Ishikawa (cell line): ENCODE measurements at regions not wholly inside any gene's neighbourhood (a gene's known extent, or its start where the extent isn't known, plus 50 kb on each side); places are given as distances from the start of the nearest gene placed in this dataset.

Experiments
- CEBPB ChIP-seq: IDR thresholded peaks from 2 replicates; pipeline ENCODE4 v1.6.1; 2012
- CREB1 ChIP-seq: IDR thresholded peaks from 2 replicates; pipeline ENCODE4 v1.6.1; 2012; ENCODE audit warnings: low read depth
- EP300 ChIP-seq: IDR thresholded peaks from 2 replicates; pipeline ENCODE4 v1.6.1; 2012; ENCODE audit warnings: borderline replicate concordance
- FOXM1 ChIP-seq: IDR thresholded peaks from 2 replicates; pipeline ENCODE4 v1.6.1; 2012; ENCODE audit warnings: low read depth, borderline replicate concordance
- MAX ChIP-seq: IDR thresholded peaks from 2 replicates; pipeline ENCODE4 v1.6.1; 2012
- NFIC ChIP-seq: IDR thresholded peaks from 2 replicates; pipeline ENCODE4 v1.6.1; 2012
- REST ChIP-seq: IDR thresholded peaks from 2 replicates; pipeline ENCODE4 v1.6.1; 2012; ENCODE audit warnings: low read depth, mild to moderate bottlenecking
- TAF1 ChIP-seq: IDR thresholded peaks from 2 replicates; pipeline ENCODE4 v1.6.1; 2012; ENCODE audit warnings: low read depth, mild to moderate bottlenecking
- TEAD4 ChIP-seq: IDR thresholded peaks from 2 replicates; pipeline ENCODE4 v1.6.1; 2012
- USF1 ChIP-seq: IDR thresholded peaks from 2 replicates; pipeline ENCODE4 v1.6.1; 2012
- YY1 ChIP-seq: IDR thresholded peaks from 2 replicates; pipeline ENCODE4 v1.6.1; 2012; ENCODE audit warnings: low read depth
- ZBTB7A ChIP-seq: IDR thresholded peaks from 2 replicates; pipeline ENCODE4 v1.6.1; 2012; ENCODE audit warnings: low read depth

- TF ChIP-seq FOXM1: no peak
- no peak for TF ChIP-seq EP300
- no peak for TF ChIP-seq MAX
- TF ChIP-seq CREB1: no peak
- no peak for TF ChIP-seq REST
- TF ChIP-seq USF1: no peak
- no peak for TF ChIP-seq NFIC
- TF ChIP-seq ZBTB7A: no peak
- TF ChIP-seq TEAD4: no peak
- no peak for TF ChIP-seq YY1
- no peak for TF ChIP-seq TAF1
- no peak for TF ChIP-seq CEBPB
These were observed 911.6 kb upstream of the SEMA6A start for GRCh38 chr5:117486261-117486660.
